AG09309 (cell line): ENCODE measurements at regions not wholly inside any gene's neighbourhood (a gene's known extent, or its start where the extent isn't known, plus 50 kb on each side); places are given as distances from the start of the nearest gene placed in this dataset.

ENCODE experiments used
- DNase-seq: peaks from one replicate; pipeline ENCODE4 v3.0.0-alpha.2; 2010; ENCODE audit warnings: low read depth
- H3K4me3 ChIP-seq: 2 replicates; pipeline ENCODE4 v1.5.1; 2011; ENCODE audit warnings: mild to moderate bottlenecking, low read depth, low read length, moderate library complexity; ENCODE audit not compliant: control insufficient read depth
- CTCF ChIP-seq: IDR thresholded peaks from 2 replicates; pipeline ENCODE4 v1.5.1; 2011; ENCODE audit warnings: mild to moderate bottlenecking, low read depth, low read length, inconsistent platforms; ENCODE audit not compliant: insufficient read depth, control insufficient read depth; ENCODE audit errors: missing control alignments

DNA sequence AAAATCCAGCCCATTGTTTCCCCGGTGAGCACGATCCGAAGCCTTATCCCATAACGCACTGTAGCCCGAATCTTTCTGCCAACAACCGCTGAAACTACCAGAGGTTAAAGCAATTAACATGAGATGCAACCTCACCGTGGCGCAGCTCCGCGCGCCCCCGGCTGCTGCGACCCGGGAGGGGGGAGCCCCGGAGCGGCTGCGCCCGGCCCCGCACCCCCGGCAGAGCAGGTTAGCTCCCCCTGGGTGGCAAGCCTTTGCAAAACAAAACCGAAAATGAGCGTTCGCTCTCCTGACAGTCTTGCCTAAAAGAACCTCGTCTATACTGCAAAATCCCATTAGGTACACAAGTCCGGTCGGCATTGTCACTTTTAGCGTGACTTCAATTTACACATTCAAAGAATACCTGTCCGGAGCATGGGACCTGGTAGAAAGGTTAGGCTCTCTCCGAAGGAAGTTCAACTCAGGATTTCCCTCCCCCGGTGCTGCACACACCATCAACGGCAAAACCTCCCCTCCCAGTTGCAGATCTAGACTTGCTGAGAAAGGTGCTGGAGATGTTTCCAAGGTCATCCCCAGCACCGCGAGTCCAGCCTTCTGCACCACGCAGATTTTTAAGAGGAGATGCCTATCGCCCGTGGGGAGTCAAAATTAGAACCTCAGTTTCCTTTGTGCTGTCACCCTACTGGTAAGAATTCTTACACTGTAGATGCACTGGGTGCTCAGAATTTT lies 107.5 kb downstream of the ZNF281 start:
- H3K4me3 ChIP-seq, result peak overlapping the region; percentile 60
- DNase-seq, result no peak

GRCh38 chr1:200301152-200301551 lies 108.7 kb downstream of the ZNF281 start:
- no peak for TF ChIP-seq CTCF
- no peak overlapping the region for H3K4me3 ChIP-seq
- DNase-seq, result no peak

More for the DNA sequence above, 107.5 kb downstream of the ZNF281 start:
- TF ChIP-seq CTCF, result no peak

- no peak for TF ChIP-seq CTCF
- no peak overlapping the region for H3K4me3 ChIP-seq
- DNase-seq, result no peak
Measured at GRCh38 chr1:200299571-200299970, 110.3 kb downstream of the ZNF281 start.

- no peak for TF ChIP-seq CTCF
- no peak for DNase-seq
- no peak overlapping the region for H3K4me3 ChIP-seq
Measured at GRCh38 chr1:200298242-200298641, 111.6 kb downstream of the ZNF281 start.

DNA sequence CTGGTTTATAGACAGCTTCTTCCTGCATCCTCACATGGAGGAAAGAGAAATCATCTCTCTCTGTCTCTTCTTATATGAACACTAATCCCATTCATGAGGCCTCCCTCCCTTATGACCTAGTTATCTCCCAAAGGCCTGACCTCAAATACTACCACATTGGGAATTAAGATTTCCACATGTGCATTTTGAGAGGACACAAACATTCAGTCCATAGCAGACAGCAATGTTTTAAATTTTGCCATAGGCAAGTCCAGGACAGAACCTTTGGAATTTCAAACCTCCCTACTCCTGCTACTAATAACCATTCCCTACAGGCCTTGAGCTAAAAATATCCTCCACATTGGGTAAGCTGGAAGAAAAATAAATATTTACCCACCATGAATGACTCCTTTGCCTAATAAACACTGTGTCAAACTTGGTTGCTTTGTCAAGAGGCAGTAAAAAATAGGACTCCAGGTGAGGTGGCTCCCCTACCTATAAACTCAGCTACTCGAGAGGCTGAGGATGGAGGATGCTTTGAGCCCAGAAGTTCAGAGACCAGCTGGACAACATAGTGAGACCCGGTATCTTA lies 113.7 kb downstream of the ZNF281 start:
- no peak for DNase-seq
- H3K4me3 ChIP-seq, result no peak overlapping the region
- TF ChIP-seq CTCF, result no peak

GRCh38 chr1:200294241-200294640 lies 115.6 kb downstream of the ZNF281 start:
- TF ChIP-seq CTCF, result no peak
- no peak for DNase-seq
- H3K4me3 ChIP-seq, result no peak overlapping the region
